Neural progenitor cell (in vitro differentiated cells): ENCODE measurements at regions not wholly inside any gene's neighbourhood (a gene's known extent, or its start where the extent isn't known, plus 50 kb on each side); places are given as distances from the start of the nearest gene placed in this dataset.

ENCODE experiments used
- CTCF ChIP-seq: fragments of 200-600 bp; sonication (generic); IDR thresholded peaks from 2 replicates; pipeline ENCODE4 v1.5.1; 2017; ENCODE audit warnings: antibody characterized with exemption, mild to moderate bottlenecking
- EZH2 ChIP-seq: fragments of 200-600 bp; sonication (generic); IDR thresholded peaks from 2 replicates; pipeline ENCODE4 v1.6.1; 2017; ENCODE audit warnings: antibody characterized with exemption, mild to moderate bottlenecking, moderate library complexity

GRCh38 chr15:93154666-93155065 is 65.7 kb upstream of the RGMA start:
- no peak for TF ChIP-seq CTCF
- no peak for TF ChIP-seq EZH2
